HG02678 (cell line): ENCODE measurements at regions not wholly inside any gene's neighbourhood (a gene's known extent, or its start where the extent isn't known, plus 50 kb on each side); places are given as distances from the start of the nearest gene placed in this dataset.
"Not testable (repeated sequence)": the region's sequence is repeated elsewhere in the genome, so short reads cannot be mapped to it uniquely, and the experiment has no call there.

Source experiments
- ATAC-seq: cut with Tn5 transposase; IDR thresholded peaks from one replicate; pipeline ENCODE4 v1.9.1; 2021; ENCODE audit warnings: mild to moderate bottlenecking, moderate library complexity; ENCODE audit not compliant: unreplicated experiment

- no peak for ATAC-seq
These were observed 634.6 kb upstream of the CNTNAP2 start for GRCh38 chr7:145481985-145482384.

GRCh38 chr7:145478541-145478940 is 638.1 kb upstream of the CNTNAP2 start:
- no peak for ATAC-seq

GRCh38 chr7:145474009-145474686 is 638.3 kb upstream of the TPK1 start:
- ATAC-seq: no peak

- ATAC-seq: no peak
These were observed 636.0 kb upstream of the TPK1 start for GRCh38 chr7:145471883-145472282.

GRCh38 chr7:145464287-145464686 is 628.4 kb upstream of the TPK1 start:
- no peak for ATAC-seq

- no peak for ATAC-seq
These were observed 626.6 kb upstream of the TPK1 start for GRCh38 chr7:145462463-145462862.

- ATAC-seq: no peak
These were observed 599.0 kb upstream of the TPK1 start for GRCh38 chr7:145434811-145435210.

GRCh38 chr7:145431834-145432233 is 596.0 kb upstream of the TPK1 start:
- no peak for ATAC-seq

- ATAC-seq: not testable (repeated sequence)
These were observed 582.6 kb upstream of the TPK1 start for GRCh38 chr7:145418481-145418880.

- no peak for ATAC-seq
These were observed 575.2 kb upstream of the TPK1 start for GRCh38 chr7:145411066-145411465.

GRCh38 chr7:145398758-145399157 is 562.9 kb upstream of the TPK1 start:
- ATAC-seq: no peak

- no peak for ATAC-seq
These were observed 558.3 kb upstream of the TPK1 start for GRCh38 chr7:145394126-145394525.

- no peak for ATAC-seq
These were observed 546.9 kb upstream of the TPK1 start for GRCh38 chr7:145382762-145383161.

- ATAC-seq: no peak
These were observed 542.3 kb upstream of the TPK1 start for GRCh38 chr7:145378197-145378596.

- ATAC-seq: no peak
These were observed 524.8 kb upstream of the TPK1 start for GRCh38 chr7:145360511-145361100.

- ATAC-seq: no peak
These were observed 514.5 kb upstream of the TPK1 start for GRCh38 chr7:145350334-145350733.

GRCh38 chr7:145349452-145349851 is 513.6 kb upstream of the TPK1 start:
- ATAC-seq: not testable (repeated sequence)

GRCh38 chr7:145347271-145347670 is 511.4 kb upstream of the TPK1 start:
- ATAC-seq: no peak

GRCh38 chr7:145339319-145339718 is 503.5 kb upstream of the TPK1 start:
- ATAC-seq: no peak

GRCh38 chr7:145331522-145331921 is 495.7 kb upstream of the TPK1 start:
- ATAC-seq: no peak

GRCh38 chr7:145331076-145331475 is 495.2 kb upstream of the TPK1 start:
- ATAC-seq: no peak

GRCh38 chr7:145327646-145328045 is 491.8 kb upstream of the TPK1 start:
- ATAC-seq: no peak

GRCh38 chr7:145324081-145324480 is 488.2 kb upstream of the TPK1 start:
- no peak for ATAC-seq
